ENCODE measurements at regions not wholly inside any gene's neighbourhood (a gene's known extent, or its start where the extent isn't known, plus 50 kb on each side); places are given as distances from the start of the nearest gene placed in this dataset.

DNA sequence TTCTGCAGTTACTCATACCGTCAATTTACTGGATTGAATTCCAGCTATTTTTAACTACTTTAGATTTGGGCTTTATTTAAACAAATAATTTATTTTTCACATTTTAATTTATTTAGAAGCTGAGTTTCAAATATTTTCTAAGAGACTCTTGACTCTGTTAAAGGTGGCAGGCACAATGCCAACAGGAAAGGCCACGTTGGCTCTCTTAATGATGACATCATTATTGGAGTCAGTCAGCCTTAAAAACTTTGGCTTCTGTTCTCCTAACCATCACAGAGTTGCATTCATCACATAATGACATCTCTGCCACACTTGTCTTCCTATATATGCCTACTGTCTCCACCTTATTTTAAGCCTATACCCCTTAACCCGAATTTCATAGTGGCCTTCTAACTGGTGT is 172.3 kb upstream of the PLPPR1 start:
- TF ChIP-seq, protein P1, sequence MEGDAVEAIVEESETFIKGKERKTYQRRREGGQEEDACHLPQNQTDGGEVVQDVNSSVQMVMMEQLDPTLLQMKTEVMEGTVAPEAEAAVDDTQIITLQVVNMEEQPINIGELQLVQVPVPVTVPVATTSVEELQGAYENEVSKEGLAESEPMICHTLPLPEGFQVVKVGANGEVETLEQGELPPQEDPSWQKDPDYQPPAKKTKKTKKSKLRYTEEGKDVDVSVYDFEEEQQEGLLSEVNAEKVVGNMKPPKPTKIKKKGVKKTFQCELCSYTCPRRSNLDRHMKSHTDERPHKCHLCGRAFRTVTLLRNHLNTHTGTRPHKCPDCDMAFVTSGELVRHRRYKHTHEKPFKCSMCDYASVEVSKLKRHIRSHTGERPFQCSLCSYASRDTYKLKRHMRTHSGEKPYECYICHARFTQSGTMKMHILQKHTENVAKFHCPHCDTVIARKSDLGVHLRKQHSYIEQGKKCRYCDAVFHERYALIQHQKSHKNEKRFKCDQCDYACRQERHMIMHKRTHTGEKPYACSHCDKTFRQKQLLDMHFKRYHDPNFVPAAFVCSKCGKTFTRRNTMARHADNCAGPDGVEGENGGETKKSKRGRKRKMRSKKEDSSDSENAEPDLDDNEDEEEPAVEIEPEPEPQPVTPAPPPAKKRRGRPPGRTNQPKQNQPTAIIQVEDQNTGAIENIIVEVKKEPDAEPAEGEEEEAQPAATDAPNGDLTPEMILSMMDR (IDR thresholded peaks at IDR 0.05; ENCODE audit: low read length) = no peak
- no peak for TF ChIP-seq EZH2 (IDR thresholded peaks at IDR 0.05; ENCODE audit: borderline replicate concordance, low read length)
